HG03280 (cell line): ENCODE measurements at regions not wholly inside any gene's neighbourhood (a gene's known extent, or its start where the extent isn't known, plus 50 kb on each side); places are given as distances from the start of the nearest gene placed in this dataset.

ENCODE experiments used
- ATAC-seq: cut with Tn5 transposase; IDR thresholded peaks from one replicate; pipeline ENCODE4 v1.9.1; 2021; ENCODE audit warnings: mild to moderate bottlenecking, moderate library complexity; ENCODE audit not compliant: unreplicated experiment

DNA sequence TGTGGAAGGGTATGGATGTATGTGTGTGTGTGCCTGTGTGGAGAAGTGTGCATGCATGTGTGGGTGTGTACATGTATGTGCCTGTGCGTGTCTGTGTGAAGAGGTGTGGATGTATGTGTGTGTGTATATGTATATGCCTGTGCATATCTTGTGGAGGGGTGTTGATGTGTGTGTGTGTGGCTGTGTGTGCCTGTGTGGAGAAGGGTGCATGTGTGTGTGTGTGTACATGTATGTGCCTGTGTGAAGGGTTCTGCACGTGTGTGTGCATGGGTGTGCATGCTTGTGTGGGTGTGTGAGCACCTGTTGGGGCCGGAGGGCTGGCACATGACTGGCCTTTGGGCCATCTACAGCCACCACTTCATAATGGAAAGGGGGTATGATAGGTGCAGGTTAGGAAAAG lies 291.4 kb downstream of the IRX2 start:
- ATAC-seq, result no peak

DNA sequence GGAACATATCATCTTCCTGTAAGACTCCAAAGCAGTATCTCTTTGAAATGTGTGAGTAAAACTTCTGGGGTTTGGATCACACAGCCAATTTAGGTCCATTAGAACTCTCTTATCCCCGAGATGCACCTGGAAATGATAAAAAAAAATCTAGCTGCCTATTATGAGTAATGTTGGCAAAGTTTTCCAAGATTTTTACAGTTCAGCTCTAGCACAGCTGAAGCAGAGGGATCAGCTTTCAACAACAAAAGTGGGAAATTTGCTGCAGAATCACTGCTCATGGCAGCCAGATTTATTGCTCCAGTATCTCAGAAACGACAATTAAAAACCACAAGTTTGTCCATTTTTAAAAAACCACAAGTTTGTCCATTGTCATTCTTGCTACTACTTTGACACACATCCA lies 292.2 kb downstream of the IRX2 start:
- ATAC-seq, result no peak

DNA sequence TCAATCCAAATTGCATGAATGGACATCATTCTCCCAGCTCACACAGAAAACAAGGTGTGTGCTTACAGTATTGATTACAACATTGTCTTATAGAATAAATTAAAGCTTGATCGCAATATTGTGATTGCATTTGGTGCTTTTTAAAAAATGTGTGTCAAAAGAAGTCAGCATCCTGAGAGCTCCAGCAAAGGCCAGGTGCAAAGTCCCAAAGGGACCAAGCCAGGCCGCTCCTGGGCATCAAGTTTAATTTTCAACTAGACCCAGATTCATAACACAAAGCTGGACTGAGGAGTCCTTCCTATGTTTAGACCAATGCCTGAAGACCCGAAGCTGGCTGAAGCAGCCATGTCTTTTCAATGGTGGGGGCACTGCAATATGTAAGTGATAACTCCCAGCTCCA lies 295.6 kb downstream of the IRX2 start:
- ATAC-seq, result no peak

DNA sequence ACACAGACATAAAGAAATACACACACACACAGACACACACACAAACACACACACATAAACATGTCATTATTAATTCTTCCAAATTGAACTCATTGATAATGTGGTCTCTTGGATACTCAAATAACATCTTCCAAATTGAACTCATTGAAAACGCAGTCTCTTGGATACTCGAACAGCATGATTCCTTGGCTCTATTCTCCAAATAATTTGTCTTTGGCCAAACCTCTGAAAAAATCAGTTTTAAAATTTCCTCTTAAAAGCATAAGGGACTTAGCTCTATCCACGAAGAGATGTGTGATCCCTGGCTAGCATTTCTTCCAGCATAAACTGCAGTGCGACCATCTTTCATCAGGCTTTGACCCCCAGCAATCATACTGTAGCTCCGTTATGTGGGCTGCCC lies 296.6 kb downstream of the IRX2 start:
- no peak for ATAC-seq

DNA sequence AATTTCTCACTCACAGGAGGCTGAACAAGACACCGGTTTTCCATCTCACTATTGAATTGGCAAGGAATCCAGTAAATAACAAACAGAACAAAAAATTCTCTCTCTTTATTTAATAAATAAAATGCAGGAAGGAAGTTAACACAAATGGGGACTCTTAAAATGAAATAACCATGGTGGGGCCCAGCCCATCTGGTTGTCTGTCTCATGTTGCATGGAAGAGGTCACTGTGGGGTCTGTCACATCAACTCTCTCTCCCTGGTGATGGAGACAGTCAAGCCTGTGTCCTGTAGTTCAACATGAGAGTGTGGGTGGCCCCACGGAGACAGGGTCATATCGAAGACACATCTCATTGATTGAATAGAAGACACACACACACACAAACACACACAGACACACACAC lies 297.7 kb downstream of the IRX2 start:
- no peak for ATAC-seq

DNA sequence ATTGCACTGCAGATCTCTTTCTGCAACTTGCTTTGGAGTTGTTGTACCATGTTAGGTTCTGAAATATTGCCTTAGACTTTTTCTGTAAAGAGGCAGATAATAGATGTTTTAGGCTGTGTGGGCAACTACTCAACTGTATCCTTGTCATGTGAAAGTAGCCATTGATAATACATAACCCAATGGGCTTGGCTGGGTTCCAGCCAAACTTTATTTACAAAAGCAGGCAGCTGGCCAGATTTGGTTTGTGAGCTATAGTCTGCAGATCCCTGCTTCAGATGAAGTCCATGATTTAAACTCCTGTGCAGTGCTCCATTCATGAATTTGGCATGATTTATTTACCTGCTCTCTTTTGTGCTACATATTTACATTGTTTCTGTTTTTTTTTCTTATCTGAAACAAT lies 300.4 kb downstream of the IRX2 start:
- no peak for ATAC-seq

DNA sequence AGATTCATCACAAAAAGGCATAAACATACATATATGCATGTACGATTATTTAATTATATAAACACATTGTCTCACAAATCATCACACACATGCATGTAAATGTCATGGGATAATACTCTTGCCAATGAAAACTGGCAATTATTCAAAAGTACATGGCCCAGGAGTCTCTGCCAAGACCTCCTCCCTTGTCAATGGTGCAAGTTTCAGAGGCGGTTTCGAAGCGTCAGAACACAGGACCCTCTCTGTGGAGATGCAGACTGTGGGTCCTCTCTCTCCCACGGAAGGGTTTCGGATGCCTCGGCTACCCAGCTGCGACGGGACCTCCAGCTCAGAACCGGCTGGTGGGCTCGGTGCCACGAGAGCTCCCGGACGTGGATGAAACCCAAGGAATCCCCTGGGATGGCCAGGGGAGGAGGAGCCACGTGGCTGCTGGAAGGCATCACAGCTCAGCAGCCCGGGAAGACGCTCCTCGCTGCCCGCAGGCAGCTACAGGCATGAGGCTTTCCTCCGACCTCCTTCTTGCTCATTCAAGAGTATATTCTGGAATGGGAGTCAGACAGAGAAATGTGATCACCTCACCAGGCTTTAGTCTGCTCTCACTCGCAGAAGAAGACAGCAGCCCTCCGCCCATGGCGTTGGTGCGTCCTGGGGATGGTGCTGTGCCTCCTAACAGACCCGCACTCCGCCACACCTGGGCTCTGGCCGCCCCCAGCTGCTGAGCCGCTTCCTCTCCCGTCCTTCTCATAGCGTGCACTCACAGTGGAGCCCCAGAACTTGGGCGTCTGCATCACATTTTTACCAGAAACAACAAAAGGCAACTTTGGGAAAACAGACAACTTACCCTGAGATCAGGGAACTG lies 308.8 kb downstream of the IRX2 start:
- ATAC-seq, result no peak

DNA sequence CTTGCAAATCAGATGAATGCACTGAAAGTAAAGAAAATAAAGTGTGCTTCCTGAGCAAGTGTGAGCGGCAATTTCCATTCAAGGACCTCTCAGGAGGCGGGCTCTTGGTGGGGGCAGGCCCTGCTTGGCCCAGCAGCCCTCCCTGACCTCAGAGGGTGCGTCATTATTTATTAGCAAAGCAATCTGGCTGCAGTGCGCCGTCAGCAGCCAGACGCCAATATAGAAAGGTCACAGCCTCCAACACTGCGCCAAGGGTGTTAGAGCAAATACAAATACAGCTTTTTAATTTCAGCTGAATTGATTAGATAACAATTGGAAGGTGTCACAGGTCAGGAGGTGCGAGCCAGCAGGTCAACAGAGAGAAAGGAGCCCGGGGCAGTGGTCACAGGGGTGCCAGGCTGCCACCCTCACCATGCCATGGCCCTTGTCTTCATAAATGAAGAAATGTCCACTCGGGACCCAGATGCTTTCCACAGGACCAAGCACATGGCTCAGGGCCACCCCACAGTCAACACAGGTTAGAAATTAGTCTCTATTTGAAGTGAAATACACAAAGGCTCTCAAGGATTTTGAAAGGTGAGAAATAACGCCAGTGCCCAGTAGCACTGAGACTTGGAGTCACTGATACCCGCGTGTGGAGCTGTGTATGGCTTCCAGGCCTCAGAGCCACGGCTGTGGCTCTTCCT lies 309.8 kb downstream of the IRX2 start:
- ATAC-seq, result no peak

DNA sequence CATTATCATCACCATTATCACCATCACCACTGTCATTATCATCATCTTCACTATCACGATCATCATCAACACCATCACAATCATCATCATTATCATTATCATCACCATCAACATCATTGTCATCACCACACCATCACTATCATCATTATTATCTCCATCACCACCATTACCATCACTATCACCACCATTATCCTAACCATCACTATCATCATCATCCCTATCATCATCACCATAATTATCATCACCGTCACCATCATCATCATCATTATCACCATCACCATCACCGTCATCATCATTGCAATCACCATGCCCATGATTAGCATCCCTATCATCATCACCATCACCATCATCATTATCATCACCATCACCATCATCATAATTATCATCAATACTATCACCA lies 311.9 kb downstream of the IRX2 start:
- no peak for ATAC-seq

DNA sequence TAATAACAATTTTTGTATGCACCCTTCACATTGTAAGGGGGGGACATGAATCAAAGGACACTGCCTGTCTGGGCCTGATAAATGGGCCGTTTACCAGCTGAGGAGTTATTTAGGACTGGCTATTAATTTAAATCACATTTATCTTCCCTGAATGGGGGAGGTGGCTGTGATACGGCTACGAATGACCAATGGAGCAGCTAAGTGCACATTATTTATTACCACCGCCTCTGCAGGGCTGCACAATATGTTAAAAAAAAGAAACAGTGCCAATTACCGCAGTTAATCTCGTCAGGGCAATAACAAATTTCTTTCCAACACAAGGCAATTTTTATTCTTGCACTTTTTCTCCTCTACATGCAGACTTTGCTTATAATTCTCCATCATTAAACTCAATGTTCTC lies 318.4 kb downstream of the IRX2 start:
- ATAC-seq, result no peak

DNA sequence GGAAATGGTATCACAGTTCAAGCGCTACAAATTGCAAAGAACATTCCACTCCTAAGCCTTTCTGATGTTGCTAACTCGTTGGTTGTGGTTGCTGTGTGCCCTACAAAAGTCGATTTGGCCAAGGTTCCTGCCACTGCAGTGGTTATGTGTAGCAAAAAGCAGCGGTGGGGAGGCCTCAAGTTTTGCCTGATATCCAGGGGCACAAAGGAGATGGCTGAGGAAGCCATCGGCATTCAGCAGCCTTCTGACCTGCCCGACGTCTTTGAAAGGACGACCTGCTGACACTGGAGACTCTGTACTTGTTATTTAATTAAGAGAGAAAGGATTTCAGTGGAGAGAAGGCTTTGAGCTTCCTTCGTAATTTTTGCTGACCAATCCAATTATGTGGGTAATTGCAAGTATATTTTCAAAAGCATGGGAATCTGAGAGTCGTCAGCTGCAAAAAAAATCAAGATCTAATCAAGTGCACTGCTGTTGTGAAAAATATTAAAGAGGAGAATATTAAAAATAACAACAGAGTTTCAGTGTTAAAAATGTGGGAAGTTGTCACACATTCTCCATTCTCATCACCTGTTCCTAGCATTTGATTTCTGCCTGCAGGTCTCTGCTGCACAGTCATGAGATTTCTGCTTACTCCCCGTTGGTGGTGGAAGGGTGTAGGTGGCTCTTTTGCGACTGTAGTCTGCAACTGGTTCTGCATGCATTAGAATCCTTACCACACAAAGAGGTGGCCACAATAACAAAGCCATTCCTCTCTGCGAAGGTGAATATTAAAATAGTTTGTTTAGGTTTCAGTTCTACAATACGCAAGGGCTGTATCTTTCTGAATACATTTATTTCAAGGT lies 319.2 kb downstream of the IRX2 start:
- ATAC-seq, result no peak

DNA sequence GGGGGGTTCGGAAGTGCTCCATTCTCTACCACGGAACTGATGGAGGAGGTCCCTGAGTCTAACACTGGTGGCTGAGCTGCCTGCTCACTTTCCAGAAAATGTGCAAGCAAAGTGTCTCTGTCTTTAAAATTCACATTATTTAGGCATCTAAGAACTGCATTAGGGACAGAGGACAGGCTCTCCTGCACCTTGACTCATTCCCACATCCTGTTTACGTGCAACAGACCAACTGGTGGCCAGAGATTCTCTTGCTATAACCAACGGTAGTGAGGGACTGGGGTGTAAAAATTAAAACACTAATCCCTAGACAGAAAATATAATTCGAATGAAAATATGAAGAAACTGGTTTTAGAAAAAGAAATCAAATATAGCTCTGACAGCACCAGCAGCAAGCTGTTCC lies 320.9 kb downstream of the IRX2 start:
- ATAC-seq, result no peak

DNA sequence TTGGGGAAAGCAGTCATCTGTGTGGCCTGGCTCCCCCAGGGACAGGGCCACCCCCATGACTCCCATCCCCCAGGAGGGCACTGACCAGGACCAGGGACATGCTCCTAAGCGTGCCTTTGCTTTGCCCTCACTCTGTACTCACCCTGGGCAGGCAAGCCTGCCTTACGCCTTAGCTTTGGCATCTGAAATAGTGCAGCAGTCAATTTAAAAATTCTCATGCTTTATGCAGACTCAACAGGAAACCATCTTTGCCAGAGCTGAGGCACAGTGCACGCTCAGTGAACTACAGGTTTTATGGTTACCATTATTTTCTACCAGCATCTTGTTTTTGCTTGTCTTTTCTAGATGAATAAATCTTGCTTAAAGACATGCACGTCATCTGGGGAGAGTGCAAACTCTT lies 323.5 kb downstream of the IRX2 start:
- no peak for ATAC-seq

DNA sequence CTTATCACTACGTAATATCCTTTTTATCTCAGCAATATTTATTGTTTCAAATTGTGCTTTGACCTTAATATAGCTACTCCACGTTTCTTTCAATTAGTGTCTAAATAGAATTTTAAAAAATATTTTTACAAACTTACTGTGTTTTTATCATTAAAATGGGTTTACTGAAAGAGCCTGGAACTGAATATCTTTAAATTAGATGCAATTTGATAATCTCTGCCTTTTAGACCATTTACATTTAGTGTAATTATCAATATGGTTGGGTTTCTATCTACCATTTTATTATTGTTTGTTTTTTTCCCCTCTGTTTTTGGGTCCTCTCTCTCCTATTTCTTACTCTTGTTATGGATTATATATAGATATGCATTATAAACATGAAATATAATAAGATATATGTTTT lies 327.8 kb downstream of the IRX2 start:
- no peak for ATAC-seq

DNA sequence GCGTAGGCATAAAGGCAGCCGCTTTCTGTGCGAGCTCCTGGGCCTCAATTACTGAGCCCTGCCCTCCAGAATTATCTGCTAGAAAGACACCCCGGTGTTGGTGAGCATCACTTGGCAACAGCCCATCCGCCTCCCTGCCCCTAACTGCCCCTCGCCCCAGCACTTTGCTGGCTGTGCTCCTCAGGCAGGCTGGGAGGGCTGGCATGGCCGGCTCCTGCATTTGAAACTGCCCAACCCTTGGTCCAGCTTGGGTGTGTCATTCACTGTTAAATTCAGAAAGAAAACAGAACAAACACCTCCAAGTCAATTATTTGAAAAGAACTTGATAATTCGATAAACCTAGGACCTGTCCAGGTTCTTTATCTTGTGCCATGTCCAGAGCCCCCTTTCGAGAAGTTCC lies 334.2 kb downstream of the IRX2 start:
- ATAC-seq, result no peak

DNA sequence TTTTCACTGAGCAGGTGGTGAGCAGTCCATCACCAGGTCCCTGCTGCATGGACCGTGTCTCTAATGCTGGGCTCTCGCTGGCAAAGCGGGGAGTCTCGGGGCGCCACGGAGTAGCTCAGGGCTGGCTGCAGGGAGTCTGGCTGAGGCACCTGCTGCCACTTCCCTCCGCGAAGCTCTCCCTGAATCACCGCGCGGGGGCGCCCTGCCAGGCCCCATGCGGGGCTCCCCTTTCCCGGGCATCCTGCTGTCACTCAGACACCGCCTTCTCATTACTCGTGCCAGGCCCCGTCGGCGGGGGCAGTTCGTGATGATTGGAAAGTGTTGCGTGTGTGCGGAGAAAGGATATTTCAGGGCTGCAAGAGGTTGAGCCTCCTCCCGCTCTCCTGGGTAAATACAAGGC lies 335.8 kb downstream of the IRX2 start:
- no peak for ATAC-seq

DNA sequence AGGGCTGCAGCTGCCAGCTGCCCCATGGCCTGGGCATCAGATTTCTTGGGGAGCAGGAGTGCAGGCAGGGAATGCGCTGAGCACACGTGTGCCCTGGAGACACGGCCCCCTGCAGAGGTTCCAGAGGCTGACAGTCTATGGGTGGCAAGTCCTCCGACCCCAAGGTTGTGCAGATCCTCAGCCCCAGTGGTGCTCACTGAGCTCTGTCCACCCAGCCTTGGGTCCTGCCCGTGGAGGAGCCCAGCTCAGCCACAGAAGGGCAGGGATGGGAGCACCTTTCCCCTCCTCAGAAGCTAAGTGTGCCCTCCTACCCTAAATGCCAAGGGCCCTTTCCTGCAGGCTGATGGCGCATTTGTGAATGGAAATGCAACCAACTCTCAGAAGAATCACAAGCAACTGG lies 341.0 kb downstream of the IRX2 start:
- ATAC-seq, result no peak

DNA sequence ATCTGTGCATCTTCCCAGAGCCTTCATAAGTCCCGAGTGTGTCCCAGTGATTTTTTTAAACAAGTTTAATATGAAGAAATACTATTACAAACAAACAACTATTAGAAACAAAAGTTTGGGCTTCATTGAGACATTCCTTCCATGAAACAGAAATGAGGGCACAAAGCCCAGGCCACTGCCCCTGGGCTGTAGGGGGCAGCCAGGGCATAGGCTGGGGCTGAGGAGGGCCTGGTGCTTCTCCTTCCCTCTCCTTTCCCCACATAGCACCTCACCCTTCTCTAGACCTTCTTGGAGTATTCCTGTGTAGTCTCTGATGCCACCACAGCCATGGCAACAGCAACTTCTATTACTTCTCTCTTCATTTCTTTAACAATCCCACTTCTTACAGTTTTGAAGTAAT lies 348.2 kb downstream of the IRX2 start:
- ATAC-seq, result no peak

DNA sequence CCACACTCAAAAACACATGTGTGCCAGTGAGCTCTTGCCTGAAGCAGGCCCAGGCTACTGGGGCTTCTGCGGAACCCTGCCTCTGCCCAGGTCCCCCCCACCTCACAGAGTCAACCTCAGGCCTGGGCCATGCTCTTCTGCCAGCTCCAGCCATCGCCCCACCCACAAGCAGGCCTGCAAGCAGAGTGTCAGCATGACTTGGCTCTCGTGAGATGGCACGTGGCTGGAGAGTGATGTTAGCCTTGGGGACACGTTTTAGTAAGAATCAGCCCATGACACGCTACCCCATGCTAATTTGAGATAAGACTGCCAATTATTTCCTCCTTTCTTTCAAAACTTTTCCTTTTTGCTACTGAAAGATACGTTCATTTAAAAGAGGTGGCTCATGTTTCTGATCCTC lies 351.7 kb downstream of the IRX2 start:
- ATAC-seq, result no peak

DNA sequence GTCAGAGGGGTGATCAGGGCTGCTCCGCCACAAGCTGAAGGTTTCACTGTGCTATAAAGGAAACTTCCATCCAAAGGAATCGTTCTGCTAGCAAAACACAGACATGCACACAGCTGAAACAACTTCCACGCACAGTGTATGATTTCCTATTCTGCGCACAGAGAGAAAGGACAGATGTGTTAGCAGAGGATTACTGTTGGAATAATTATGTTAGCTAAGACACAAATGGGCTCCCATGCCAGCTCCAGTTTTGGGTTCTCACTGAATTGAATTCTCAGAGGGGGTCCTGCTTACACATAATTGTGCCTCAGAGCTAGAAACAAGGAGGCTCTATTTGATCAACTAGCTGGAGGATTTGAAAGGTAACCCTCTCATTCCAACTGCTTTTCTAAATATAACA lies 352.4 kb downstream of the IRX2 start:
- ATAC-seq, result no peak

DNA sequence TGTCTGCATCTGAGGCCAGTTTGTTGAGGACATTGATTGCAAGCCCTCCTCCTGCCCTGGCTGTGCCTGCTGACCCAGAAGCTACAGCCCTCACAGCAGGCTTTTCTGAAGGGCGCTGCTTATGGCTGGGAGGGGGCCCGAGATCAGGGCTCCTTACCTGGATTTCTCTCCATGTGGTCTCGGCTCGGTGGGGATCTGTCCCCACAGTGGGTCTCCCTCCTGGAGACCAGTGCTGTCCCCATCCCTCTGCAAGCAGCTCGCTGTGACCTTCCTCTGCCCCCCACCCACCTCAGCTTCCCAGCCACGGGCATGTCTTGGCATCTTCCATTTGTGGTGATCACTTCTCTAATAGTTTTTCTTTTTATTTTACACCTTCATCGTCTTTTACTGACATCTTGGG lies 357.9 kb downstream of the IRX2 start:
- no peak for ATAC-seq

DNA sequence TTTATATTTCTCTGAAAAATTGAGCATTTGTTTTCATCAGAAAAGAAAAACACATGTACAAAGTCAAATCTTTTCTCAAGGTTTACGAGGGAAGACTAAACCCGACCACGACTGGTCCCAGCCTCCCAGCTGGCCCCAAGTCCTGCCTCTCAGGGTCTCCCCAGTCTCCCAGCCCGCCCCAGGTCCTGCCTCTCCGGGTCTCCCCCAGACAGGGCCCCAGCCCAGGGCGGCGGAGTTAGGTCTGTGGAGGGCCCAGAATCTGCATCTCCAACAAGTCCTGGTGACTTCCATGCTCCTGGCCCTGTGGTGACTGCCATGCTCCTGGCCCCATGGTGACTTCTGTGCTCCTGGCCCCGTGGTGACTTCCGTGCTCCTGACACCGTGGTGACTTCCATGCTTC lies 359.9 kb downstream of the IRX2 start:
- no peak for ATAC-seq
